Lower leg skin (tissue), 3 donors: ENCODE measurements at regions not wholly inside any gene's neighbourhood (a gene's known extent, or its start where the extent isn't known, plus 50 kb on each side); places are given as distances from the start of the nearest gene placed in this dataset.

Experiments
- CTCF ChIP-seq, 3 donors: fragments of 450-650 bp; IDR thresholded peaks; one replicate each; pipeline ENCODE4 v1.5.1; 2016; ENCODE audit warnings: antibody characterized with exemption in 3 of 3, mild to moderate bottlenecking in 3 of 3, moderate library complexity in 2 of 3
- POLR2A ChIP-seq, 2 donors: fragments of 450-650 bp; IDR thresholded peaks; one replicate each; pipeline ENCODE4 v1.6.1; 2016 to 2017; ENCODE audit warnings: antibody characterized with exemption in 2 of 2, mild to moderate bottlenecking in 1 of 2, moderate library complexity in 1 of 2

- TF ChIP-seq CTCF (IDR thresholded peaks at IDR 0.05) (no peak), POLR2A (IDR thresholded peaks at IDR 0.05) (no peak)
These were observed 320.3 kb downstream of the RFPL4B start for GRCh38 chr6:112667427-112667826.
